ENCODE measurements at regions not wholly inside any gene's neighbourhood (a gene's known extent, or its start where the extent isn't known, plus 50 kb on each side); places are given as distances from the start of the nearest gene placed in this dataset.
"Not testable (repeated sequence)": the region's sequence is repeated elsewhere in the genome, so short reads cannot be mapped to it uniquely, and the experiment has no call there.

DNA sequence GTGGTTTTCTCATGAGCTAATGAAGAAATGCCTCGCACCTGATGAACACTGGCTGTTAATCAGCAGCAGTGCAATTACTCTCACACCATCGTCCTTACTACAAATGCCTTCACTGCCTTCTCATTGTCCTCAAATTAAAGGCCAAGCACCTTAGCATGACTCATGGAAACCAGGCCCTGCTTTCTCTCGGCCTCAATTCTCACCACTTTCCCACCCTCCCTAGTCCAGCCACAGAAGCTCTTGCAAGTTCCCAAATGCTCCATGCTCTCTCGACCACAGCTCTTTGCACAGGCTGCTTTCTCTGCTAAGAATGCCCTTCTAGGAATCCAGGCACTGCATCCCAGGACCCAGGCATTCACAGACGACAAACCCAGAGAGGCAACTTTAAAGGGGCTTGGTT is 94.6 kb upstream of the KLF4 start:
- no peak for DNase-seq

DNA sequence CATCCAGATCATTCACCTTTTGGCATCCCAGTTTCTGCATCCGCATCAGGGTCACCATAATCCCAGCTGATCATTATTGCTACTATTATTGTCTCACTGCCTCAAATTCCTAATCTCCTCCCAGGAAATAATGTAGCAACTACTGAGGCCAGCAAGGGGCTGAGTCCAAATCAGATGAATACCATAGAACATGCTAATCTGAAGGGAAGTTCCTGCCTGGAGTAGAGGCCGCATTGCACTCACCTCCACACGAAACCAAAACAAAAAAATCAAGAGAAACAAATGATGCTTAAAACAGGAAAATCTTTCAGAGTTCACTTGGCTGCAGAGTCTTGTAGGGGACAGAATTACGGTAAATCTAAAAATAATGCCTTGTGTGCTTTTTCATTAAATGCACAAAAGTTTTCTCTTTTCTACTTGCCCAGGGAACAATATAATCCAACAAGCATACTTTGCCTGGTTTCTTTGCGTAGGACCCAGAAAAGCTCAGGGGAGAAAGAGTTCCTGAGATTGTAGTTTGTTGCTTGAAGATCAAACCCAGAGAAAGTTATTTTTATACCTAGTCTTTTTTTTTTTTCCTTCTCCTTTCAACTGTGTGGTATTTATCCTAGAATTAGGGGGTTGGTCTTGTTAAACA is 87.7 kb upstream of the KLF4 start:
- DNase-seq = no peak

DNA sequence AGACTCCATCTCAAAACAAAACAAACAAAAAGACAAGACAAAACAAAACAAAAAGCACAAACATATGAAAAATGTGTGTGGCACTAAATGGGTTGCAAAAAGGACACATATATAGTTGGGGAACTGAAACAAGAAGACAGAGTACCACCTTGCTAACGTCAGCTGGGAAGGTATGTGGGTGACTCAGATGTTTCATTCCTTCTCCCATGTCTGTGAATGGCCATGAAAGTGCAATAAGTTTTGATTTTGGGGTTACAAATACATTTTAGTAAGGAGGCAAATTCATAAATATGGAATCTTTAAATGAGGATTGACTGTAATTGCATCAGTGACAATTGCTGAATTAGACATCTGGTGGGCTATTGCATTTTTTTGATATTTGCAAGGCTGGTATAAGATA is 81.6 kb upstream of the KLF4 start:
- no peak for DNase-seq

DNA sequence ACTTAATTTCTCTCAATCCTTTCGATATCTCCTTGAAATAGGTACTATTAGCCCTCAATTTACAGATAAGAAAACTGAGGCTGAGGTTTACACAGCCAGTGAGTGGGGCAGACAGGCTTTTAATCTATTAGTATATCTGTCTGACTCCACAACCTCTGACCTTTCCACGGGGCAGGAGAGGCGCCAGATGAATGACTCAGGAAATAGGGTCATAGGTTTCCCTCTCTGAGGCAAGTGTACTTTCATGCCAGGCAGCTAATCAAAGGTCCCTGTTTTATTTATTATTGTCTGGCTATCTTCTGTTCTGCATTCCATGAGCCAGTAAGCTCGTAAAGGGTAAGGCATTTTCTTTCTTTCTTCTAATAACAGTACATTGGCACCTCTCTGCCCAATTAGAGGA is 79.6 kb upstream of the KLF4 start:
- DNase-seq = no peak

DNA sequence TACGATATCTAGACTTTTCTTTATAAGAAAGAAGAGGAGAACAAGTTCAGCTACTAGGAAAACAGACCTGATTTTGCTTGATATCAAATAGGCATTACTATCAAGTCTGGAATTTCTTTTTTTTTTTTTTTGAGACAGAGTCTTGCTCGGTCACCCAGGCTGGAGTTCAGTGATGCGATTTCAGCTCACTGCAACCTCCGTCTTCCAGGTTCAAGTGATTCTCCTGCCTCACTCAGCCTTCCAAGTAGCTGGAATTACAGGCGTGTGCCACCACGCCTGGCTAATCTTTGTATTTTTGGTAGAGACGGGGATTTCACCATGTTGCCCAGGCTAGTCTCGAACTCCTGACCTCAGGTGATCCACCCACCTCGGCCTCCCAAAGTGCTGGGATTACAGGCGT is 78.8 kb upstream of the KLF4 start:
- not testable (repeated sequence) for DNase-seq

DNA sequence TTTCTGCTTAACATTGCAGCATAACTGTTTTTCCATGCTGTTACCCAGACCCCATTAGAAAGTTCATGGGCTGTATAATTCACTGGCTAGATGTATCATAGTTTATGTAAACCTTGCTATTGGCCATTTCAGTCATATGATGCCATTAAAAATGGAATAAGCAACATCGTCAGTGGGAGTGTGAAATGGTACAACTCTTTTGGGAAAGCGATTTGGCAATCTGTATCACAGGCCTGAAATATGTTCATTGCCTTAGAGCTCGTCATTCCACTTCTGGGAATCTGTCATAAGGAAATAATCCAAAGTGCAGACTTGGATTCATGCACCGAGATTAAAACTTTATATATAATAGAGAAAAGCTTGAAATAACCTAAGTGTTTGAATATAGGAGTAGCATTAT is 77.9 kb upstream of the KLF4 start:
- no peak for DNase-seq

DNA sequence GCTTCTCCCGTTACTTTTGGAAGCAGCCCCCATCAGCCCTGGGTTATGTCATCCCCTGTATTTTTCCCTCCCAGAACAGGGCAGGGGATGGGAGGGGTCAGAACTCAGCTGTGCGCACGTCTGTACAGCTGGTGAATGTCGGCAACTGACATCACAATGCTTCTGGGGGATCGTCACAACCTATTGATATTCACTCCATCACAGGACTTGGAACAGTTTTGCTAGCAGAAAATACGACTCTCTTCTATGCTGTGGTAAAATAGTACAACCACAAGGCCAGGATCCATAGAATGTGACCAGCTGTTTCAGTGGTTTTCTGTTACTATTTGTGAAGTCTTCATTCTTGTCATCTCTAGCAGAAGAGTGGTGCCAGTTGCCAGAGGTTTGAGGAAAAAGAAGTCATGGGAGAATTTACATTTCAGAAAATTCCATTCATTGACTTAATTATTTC is 77.1 kb upstream of the KLF4 start:
- DNase-seq = no peak

DNA sequence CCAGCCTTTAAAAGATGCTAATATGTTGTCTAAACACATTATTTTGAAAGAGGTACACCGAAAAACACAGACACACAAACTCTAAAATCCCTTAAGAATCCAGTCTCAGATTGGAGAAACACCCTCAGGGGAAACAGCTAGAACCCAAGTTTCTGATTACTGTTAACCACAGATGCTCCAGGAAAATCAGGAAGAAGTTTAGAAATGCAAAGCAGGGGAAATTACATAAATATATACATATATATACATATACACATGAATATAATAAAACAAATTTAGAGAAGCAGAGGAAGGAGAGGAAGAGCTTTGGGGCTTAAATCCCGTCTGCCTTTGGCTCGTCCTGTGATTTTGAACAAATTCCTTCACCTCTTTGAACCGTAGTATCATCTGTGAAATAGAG is 73.2 kb upstream of the KLF4 start:
- no peak for DNase-seq

DNA sequence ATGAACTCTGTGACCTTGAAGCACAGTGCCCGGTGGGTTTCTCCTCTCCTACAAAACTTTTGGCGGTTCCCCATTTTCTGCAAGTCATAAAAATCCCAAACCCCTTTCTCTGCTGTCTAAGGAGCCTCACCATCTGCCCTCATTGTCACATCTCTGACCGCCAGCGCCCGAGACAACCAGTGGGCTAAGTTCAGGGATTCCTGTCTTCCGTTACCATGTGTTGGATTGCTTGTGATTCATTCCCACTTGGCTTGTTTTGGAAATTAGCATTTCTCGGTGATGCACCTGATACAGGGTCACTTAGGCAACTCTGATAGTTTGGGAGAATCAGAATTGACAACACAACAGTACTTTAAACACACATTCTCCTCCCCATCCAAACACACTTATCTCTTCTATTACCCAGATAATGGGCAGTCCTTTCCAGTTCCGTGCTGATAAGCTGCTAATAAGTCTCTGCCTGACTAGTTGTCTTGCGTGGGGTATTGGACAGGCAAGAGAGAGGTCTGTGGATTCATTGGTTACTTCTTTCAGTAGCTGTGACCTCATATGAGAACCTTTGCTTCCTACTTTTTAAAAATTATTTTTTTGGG is 70.0 kb upstream of the KLF4 start:
- DNase-seq = no peak

DNA sequence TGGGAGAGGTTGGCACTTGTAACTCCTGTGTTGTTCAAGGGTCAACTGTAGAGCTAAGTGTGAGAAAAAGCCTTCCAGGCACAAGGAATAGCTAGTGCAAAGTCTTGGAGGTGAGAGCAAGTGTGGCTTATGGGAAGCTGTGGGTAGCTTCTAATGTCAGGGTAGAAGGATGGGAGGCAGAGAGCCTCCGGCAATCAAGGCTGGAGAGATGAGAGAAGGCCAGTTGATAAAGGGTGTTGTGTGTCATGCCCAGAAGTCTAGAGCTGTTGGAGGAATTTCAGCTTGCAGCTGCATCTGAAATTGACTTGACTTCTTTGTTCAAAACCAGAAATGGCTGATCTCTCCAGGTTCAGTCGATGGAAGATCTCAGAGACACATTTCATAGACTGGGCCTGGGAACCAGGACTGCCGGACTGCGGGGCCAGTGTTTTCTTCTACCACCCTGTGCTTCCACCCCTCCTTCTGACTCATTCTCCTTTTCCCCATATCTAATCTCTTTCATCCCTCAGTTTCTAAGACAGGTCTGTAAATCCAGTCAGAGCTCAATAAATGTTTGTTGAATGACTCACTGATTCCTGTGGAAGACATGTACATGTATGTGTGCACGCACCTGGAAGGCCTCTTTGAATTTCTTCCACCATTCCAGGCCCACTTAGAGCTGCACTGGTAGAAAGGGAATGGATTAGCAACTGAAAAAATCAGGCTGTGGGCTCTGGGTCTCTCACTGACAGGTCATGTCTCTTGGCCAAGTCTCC is 67.8 kb upstream of the KLF4 start:
- no peak for DNase-seq

DNA sequence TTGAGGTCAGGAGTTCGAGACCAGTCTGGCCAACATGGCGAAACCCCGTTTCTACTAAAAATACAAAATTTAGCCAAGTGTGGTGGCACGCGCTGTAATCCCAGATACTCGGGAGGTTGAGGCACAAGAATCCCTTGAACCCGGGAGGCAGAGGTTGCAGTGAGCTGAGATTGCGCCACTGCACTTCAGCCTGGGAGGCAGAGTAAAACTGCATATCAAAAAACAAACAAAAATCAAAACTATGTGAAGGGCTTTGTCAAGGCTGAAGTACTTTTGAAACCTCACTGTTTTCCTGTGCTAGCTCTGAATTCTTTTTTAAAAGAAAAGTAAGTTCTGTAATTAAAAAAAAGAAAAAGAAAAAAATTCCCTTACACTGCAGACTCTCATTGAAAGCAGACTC is 65.1 kb upstream of the KLF4 start:
- DNase-seq = no peak

DNA sequence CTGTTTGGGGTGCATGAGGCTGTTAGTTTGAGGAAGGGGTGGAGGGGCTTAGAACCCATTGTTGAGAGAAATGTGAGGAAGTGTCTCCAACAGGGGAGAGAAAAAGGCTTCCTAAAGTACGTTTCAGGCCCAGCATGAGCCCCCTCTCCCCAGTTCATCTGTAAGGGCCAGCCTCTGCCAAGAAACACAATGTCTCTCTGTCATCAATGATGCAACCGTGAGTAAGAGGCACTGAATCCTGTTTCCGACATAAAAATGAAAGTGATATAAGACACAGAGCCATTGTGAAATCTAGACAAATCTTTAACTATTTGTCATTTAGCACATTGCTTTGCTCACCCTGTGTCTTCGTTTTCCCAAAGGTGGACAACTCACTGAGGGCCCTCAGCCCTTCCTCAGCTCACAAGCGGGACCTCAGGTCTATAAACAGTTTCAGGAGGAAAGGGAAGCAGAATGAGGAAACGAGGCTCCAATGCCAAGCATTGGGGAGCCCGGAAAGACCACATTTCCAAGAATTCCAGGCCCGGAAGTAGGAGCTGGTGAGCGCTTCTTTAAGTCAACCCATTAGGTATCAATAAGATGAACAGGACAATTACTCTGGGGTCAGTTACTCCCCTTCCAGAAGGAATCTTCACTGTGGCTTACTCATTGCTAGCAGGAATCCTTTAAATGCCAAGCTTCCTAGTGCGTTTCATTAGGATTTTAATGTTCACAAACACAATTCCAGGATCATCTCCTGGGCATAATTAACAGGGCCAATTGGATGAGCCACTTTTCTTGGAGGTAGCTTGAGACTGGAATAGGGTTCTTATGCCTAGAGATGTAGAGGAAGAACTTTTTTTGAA is 59.0 kb upstream of the KLF4 start:
- DNase-seq = no peak

DNA sequence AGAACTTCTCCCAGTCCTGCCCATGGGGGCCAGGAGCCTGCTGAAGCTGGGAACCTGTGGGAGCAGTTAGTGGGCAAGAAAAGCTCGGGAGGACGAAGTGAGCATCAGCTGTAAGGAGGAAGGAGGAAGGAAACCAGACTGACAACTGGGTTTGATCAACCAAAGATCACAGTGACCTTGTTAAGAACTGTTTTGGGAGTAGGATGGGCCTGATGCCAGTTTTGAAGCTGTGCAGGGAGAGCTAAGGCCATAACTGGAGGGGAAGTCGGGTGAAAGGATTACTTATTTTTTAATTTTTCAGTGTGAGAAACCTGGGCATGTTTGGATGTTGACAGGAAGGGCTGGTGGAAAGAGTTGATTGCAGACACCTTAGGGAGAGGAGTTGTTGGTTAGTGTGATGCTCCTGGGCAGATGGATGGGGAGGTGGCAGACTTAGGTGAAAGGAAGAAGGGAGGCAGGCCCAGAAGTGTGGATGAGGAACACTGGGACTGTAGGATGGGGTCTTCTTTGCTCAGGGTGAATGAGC is 58.3 kb upstream of the KLF4 start:
- DNase-seq = no peak

DNA sequence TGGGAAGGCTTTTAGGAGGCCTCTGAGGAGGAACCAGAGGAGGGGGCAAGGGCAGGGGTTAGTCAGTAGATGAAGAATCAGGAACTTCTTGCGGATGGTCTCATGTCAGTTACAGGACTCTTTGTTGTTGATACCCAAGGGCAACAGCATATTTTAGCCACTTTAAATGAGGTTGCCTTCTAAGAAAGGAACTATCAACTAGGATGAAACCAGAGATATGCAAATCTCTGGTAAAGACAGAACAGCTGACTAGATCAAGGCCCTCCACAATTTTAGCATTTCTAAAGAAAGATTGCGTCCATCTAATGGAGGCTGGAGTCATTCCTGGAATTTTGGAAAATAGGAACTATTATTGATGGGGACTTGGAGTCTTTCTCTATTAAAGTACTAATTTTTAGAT is 57.7 kb upstream of the KLF4 start:
- no peak for DNase-seq

DNA sequence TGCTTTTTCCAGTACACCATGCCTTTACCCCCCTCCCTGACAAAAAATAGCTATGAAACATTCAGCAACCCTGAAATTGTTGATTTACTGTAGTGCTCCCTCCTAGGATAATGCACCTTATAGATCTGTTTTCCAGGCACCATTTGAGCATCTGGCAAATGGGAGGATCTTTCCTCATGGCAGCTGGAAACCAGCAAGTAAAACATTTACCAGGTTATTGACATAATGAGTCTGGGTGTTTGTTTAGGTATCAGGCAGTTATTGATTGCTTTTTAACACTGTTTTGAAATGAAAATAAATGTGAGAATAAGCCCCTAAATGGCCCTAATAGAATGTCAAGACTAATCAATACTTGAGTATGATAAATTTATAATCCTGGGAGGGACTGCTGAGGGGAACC is 57.3 kb upstream of the KLF4 start:
- no peak for DNase-seq

DNA sequence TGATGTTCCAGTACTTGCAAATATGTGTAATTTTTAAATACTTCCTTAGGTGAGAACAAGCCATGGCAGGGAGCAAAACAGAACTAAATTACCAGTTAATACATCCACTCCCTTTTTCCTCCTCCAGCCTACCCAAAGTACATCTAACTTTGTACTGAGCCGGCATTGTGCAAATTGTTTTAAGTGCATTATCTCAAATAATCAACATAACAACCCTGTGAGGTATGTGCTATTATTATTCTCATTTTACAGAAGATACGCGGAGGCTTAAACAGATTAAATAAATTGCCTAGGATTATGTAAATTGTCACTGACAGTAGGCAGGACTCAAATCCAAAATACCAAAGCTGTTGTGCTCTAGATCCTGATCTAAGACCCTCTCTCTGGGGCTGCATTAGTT is 55.5 kb upstream of the KLF4 start:
- no peak for DNase-seq

DNA sequence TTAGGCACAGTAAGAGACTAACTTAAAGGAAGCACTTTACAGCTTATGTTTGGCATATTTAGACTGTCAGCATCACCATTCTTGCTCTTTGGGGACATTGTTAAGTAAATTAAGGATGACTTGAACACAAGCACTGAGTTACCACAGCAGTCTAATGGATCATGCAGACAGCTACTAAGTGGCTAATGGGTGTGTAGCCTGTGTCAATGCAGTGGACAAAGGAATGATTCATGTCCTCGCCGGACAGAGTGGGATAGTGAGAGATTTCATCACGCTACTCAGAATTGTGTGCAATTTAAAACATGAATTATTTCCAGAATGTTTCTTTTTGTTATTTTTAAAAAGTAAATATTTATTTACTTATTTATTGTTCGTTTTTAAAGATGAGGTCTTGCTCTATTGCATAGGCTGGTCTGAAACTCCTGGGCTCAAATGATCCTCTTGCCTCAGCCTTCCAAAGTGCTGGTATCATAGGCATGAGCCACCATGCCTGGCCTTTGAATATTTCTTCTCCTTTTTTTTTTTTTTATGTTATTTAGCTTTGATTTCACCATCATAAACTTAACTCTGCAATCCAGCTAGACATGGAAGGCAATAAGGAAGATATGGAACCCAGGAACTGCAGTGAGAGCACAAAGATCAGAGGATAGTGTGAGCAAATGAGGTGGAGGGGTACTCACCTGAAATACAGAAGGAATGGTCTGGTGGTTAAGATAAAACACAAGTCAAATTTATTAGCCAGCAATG is 53.0 kb upstream of the KLF4 start:
- DNase-seq = no peak

DNA sequence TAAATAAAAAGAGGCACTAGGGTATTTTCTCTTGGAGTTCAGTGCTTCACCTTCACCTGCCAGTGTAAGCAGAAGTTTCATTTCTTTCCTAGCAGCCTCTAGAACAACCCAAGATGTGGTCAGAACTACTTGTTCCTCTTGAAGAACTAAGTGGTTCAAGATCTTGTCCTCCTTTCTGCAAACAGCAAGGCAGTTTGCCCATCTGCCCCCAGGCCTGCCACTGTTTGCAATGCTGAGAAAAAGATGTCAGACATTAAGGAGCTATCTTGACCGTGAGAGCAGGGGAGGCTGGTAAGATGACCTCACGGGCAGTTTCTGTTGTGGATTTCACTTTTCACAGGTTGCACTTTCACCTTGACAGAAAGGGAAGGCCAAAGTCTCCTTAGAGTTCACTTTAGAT is 52.0 kb upstream of the KLF4 start:
- no peak for DNase-seq

DNA sequence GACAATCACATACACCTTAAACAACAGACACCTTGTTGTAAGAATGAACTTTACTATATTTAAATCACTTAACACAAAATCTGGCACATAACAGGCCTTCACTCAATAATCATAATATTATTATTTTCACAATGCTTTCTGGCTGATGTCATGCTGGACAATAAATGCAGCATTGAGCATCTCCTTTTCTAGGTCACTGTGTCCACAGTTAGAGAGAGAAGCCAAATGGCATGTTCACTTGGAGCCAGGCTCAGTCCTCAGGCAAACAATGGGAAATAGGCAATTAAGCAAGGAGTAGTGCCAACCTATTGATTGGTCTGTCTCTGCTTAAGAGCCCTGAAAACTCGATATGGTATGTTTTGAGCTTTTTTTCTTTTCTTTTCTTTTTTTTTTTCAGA is 50.6 kb upstream of the KLF4 start:
- DNase-seq = no peak

DNA sequence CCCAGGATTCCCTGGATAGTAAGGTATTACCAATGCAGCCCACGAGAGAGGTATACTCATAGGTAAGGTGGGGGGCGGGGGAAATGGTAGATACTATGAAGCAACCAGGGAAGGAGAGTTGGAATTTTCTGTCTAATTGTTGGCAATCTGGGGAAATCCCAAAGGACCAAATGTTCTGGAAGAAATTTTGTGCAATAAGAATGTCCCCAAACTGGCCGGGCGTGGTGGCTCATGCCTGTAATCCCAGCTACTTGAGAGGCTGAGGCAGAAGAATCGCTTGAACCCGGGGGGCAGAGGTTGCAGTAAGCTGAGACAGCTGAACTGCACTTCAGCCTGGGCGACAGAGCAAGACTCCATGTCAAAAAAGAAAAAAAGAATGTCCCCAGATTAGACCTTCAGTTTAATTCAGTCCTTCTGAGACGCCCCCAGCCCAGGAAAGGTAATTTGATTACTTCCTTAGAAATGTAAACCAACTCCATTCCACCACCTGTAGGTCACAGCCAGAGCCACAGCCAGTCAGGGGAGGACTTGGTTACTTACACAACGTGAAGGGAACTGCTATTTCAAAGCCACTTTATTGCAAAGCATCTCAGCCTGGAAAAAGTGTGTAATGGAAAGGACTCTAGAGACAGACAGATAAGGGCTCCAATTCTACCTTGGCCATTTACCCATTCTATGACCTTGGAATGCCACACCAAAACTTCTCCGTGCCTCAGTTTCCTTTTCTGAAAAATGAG is 50.0 kb upstream of the KLF4 start:
- no peak for DNase-seq

Measured in activated CD4-positive, CD25-positive, alpha-beta regulatory T cell (primary cell).